Epithelial cell of proximal tubule (primary cell): ENCODE measurements at regions not wholly inside any gene's neighbourhood (a gene's known extent, or its start where the extent isn't known, plus 50 kb on each side); places are given as distances from the start of the nearest gene placed in this dataset.

Source experiments
- DNase-seq: peaks from one replicate; pipeline ENCODE4 v3.0.0-alpha.2; 2011; ENCODE audit warnings: low read depth
- H3K4me3 ChIP-seq: 2 replicates; pipeline ENCODE4 v1.5.1; 2011; ENCODE audit warnings: low read depth, mild to moderate bottlenecking, low read length
- CTCF ChIP-seq: conservative IDR thresholded peaks from 2 replicates; pipeline ENCODE4 v1.5.1; 2012; ENCODE audit warnings: low read depth, mild to moderate bottlenecking, low read length

GRCh38 chr2:201971531-201972228, 62.0 kb upstream of the FZD7 start:
- TF ChIP-seq CTCF: no peak
- no peak overlapping the region for H3K4me3 ChIP-seq
- DNase-seq: no peak

- no peak for TF ChIP-seq CTCF
- H3K4me3 ChIP-seq: no peak overlapping the region
- no peak for DNase-seq
Observed at GRCh38 chr2:201972621-201973255, 60.9 kb upstream of the FZD7 start.

GRCh38 chr2:201973305-201973928, 60.2 kb upstream of the FZD7 start:
- TF ChIP-seq CTCF: no peak
- H3K4me3 ChIP-seq: no peak overlapping the region
- no peak for DNase-seq

- H3K4me3 ChIP-seq: no peak overlapping the region
- TF ChIP-seq CTCF: no peak
- no peak for DNase-seq
Observed at GRCh38 chr2:201974171-201975100, 59.2 kb upstream of the FZD7 start.

GRCh38 chr2:201975434-201975833, 58.2 kb upstream of the FZD7 start:
- H3K4me3 ChIP-seq: no peak overlapping the region
- TF ChIP-seq CTCF: no peak

GRCh38 chr2:201975964-201976612, 57.6 kb upstream of the FZD7 start:
- DNase-seq: no peak
- H3K4me3 ChIP-seq: no peak overlapping the region
- no peak for TF ChIP-seq CTCF

More at GRCh38 chr2:201975434-201975833, 58.2 kb upstream of the FZD7 start:
- no peak for DNase-seq
